Pulmonary artery endothelial cell (primary cell): ENCODE measurements at regions not wholly inside any gene's neighbourhood (a gene's known extent, or its start where the extent isn't known, plus 50 kb on each side); places are given as distances from the start of the nearest gene placed in this dataset.

Experiments used
- DNase-seq: peaks from one replicate; pipeline ENCODE4 v3.0.0-alpha.2; 2011; ENCODE audit warnings: low read depth, low spot score

GRCh38 chr5:74382123-74382855 lies 258.2 kb downstream of the ENC1 start:
- no peak for DNase-seq

GRCh38 chr5:74380193-74380592 lies 260.3 kb downstream of the ENC1 start:
- no peak for DNase-seq

GRCh38 chr5:74378464-74378863 lies 262.1 kb downstream of the ENC1 start:
- DNase-seq, result no peak

GRCh38 chr5:74376187-74376586 lies 264.3 kb downstream of the ENC1 start:
- DNase-seq, result no peak

- DNase-seq, result no peak
Measured at GRCh38 chr5:74375271-74375670, 265.3 kb downstream of the ENC1 start.

- DNase-seq, result no peak
Measured at GRCh38 chr5:74374656-74375055, 265.9 kb downstream of the ENC1 start.

- DNase-seq, result no peak
Measured at GRCh38 chr5:74373076-74373475, 267.5 kb downstream of the ENC1 start.

- no peak for DNase-seq
Measured at GRCh38 chr5:74372502-74373064, 267.9 kb downstream of the ENC1 start.

GRCh38 chr5:74372051-74372450 lies 268.5 kb downstream of the ENC1 start:
- no peak for DNase-seq

- DNase-seq, result no peak
Measured at GRCh38 chr5:74371621-74372020, 268.9 kb downstream of the ENC1 start.

- no peak for DNase-seq
Measured at GRCh38 chr5:74370168-74370567, 270.4 kb downstream of the ENC1 start.

- no peak for DNase-seq
Measured at GRCh38 chr5:74369173-74369572, 271.4 kb downstream of the ENC1 start.

- DNase-seq, result no peak
Measured at GRCh38 chr5:74367934-74368333, 272.6 kb downstream of the ENC1 start.

- no peak for DNase-seq
Measured at GRCh38 chr5:74367241-74367733, 273.2 kb downstream of the ENC1 start.

- no peak for DNase-seq
Measured at GRCh38 chr5:74365723-74366122, 274.8 kb downstream of the ENC1 start.

- no peak for DNase-seq
Measured at GRCh38 chr5:74364507-74364906, 276.0 kb downstream of the ENC1 start.

- DNase-seq, result no peak
Measured at GRCh38 chr5:74363603-74364205, 276.8 kb downstream of the ENC1 start.

- DNase-seq, result no peak
Measured at GRCh38 chr5:74361406-74362358, 278.8 kb downstream of the ENC1 start.

- no peak for DNase-seq
Measured at GRCh38 chr5:74360535-74361210, 279.9 kb downstream of the ENC1 start.

- DNase-seq, result no peak
Measured at GRCh38 chr5:74357827-74358226, 282.7 kb downstream of the ENC1 start.
